A673 (cell line): ENCODE measurements at regions not wholly inside any gene's neighbourhood (a gene's known extent, or its start where the extent isn't known, plus 50 kb on each side); places are given as distances from the start of the nearest gene placed in this dataset.

Source experiments
- CTCF ChIP-seq: fragments of 300-800, 200-600 bp; sonication (generic); conservative IDR thresholded peaks from 2 replicates; pipeline ENCODE4 v1.5.1; 2017; ENCODE audit warnings: low read depth, mild to moderate bottlenecking, antibody characterized with exemption, low read length, moderate library complexity, mixed read lengths
- EZH2 ChIP-seq: fragments of 200-600 bp; sonication (generic); IDR thresholded peaks from 2 replicates; pipeline ENCODE4 v1.6.1; 2017; ENCODE audit warnings: borderline replicate concordance, low read depth, mild to moderate bottlenecking, mixed read lengths, antibody characterized with exemption, low read length; ENCODE audit not compliant: poor library complexity, severe bottlenecking

GRCh38 chrX:9147086-9147485 lies 113.2 kb upstream of the FAM9B start:
- TF ChIP-seq CTCF = no peak
- no peak for TF ChIP-seq EZH2
